BE2C (cell line): ENCODE measurements at regions not wholly inside any gene's neighbourhood (a gene's known extent, or its start where the extent isn't known, plus 50 kb on each side); places are given as distances from the start of the nearest gene placed in this dataset.

Experiments used
- DNase-seq: peaks from one replicate; pipeline ENCODE4 v3.0.0-alpha.2; 2020
- H3K27me3 ChIP-seq: fragments of 250-450 bp; sonication (Bioruptor Pico); 2 replicates; pipeline ENCODE4 v1.5.1; 2020; ENCODE audit warnings: mild to moderate bottlenecking
- H3K36me3 ChIP-seq: fragments of 250-450 bp; sonication (Bioruptor Pico); 2 replicates; pipeline ENCODE4 v1.5.1; 2020; ENCODE audit warnings: mild to moderate bottlenecking
- H3K4me1 ChIP-seq: fragments of 250-450 bp; sonication (Bioruptor Pico); 2 replicates; pipeline ENCODE4 v1.5.1; 2020
- H3K4me3 ChIP-seq: 2 replicates; pipeline ENCODE4 v1.5.1; 2011; ENCODE audit warnings: low read depth, low read length
- H3K9me3 ChIP-seq: fragments of 250-450 bp; sonication (Bioruptor Pico); 2 replicates; pipeline ENCODE4 v1.5.1; 2020
- CTCF ChIP-seq: IDR thresholded peaks from 2 replicates; pipeline ENCODE4 v1.5.1; 2012; ENCODE audit warnings: mild to moderate bottlenecking, low read depth, low read length

GRCh38 chr14:76678244-76678800, 82.9 kb upstream of the VASH1 start:
- Histone ChIP-seq H3K9me3 (no peaks in the 10 kb centered on the region; the same call in 1 of the 2 replicates), H3K4me3 (no peak overlapping the region), H3K27me3 (peaks cover 20% of the 10 kb centered on the region), H3K36me3 (no peaks in the 10 kb centered on the region), H3K4me1 (no peaks in the 10 kb centered on the region)
- TF ChIP-seq CTCF = no peak
- DNase-seq = no peak

DNA sequence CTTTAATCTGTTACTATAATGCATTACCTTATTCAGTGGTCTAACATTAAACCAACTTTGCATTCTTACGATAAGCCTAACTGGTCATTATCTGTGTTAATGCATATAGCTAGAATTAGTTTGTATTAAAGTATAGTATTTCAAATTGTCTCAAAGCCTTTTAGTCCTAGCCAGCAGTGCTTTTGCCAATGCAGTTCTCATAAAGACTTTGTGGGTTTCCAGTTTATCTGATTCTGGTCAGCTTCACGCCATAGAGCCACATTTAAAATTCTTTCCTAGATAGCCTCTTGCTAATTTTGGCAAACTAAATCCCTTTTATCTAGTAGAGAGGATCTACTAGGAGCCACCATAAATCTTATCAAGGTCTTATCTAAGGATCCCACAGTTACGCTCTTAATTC, 78.9 kb upstream of the VASH1 start:
- H3K4me3 ChIP-seq = no peak overlapping the region
- no peaks in the 10 kb centered on the region; the same call in none of the 2 replicates for H3K27me3 ChIP-seq
- no peaks in the 10 kb centered on the region; the same call in 1 of the 2 replicates for H3K9me3 ChIP-seq
- no peaks in the 10 kb centered on the region for H3K4me1 ChIP-seq
- no peaks in the 10 kb centered on the region for H3K36me3 ChIP-seq
- TF ChIP-seq CTCF = no peak
- DNase-seq = no peak

- Histone ChIP-seq H3K4me1 (no peaks in the 10 kb centered on the region), H3K27me3 (no peaks in the 10 kb centered on the region; the same call in none of the 2 replicates), H3K4me3 (no peak overlapping the region), H3K9me3 (no peaks in the 10 kb centered on the region), H3K36me3 (no peaks in the 10 kb centered on the region)
- no peak for DNase-seq
- TF ChIP-seq CTCF = no peak
Observed at GRCh38 chr14:76686646-76687045, 74.6 kb upstream of the VASH1 start.

GRCh38 chr14:76687611-76688382, 73.5 kb upstream of the VASH1 start:
- no peak for DNase-seq
- no peaks in the 10 kb centered on the region; the same call in none of the 2 replicates for H3K27me3 ChIP-seq
- H3K9me3 ChIP-seq = no peaks in the 10 kb centered on the region
- H3K4me3 ChIP-seq = no peak overlapping the region
- TF ChIP-seq CTCF = no peak
- no peaks in the 10 kb centered on the region for H3K36me3 ChIP-seq
- H3K4me1 ChIP-seq = no peaks in the 10 kb centered on the region

DNA sequence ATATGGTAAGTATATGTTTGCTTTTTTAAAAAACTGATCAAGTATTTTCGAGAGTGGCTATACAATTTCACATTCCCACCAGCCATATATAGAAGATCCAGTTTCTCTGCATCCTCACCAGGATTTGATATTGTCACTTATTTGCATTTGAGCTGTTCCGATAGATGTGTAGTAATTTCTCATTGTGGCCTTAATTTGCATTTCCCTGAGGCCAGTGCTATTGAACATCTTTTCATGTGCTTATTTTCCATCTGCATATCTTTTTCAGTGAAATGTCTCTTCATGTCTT, 72.9 kb upstream of the VASH1 start:
- no peak for DNase-seq
- no peak overlapping the region for H3K4me3 ChIP-seq
- H3K4me1 ChIP-seq = no peaks in the 10 kb centered on the region
- TF ChIP-seq CTCF = no peak
- no peaks in the 10 kb centered on the region for H3K36me3 ChIP-seq
- no peaks in the 10 kb centered on the region for H3K9me3 ChIP-seq
- no peaks in the 10 kb centered on the region; the same call in none of the 2 replicates for H3K27me3 ChIP-seq

DNA sequence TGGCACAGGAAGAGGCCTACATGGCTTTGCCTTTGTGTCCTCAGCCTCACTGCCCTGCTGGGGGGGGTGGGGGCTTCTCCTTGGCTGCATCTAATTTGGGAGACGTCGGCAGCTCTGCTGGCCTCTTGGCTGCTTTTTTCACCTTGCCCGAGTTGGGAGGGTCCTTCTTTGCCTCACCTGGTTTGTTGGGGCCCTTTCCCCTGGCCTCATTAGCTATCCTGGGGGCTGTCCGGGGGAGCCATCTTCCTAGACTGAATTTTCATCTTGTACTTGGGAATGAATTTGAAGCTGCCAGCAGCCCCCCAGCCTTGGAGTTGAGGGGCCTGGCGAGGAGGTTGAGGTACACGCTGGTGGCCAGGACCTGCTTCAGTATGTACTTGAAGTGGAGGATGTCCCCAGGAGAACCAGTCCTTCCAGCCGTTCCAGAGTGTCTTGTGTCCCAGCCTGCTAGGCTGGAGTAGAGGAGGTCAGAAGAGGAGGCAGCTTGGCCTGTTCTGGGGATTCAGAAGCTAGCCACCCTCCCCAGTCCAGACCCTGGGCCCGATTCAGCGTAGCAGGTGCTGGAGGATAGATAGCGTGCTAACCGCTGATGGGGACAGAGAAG, 70.7 kb upstream of the VASH1 start:
- H3K4me1 ChIP-seq = no peaks in the 10 kb centered on the region
- no peaks in the 10 kb centered on the region for H3K9me3 ChIP-seq
- no peak for DNase-seq
- no peaks in the 10 kb centered on the region; the same call in none of the 2 replicates for H3K27me3 ChIP-seq
- TF ChIP-seq CTCF = no peak
- no peak overlapping the region for H3K4me3 ChIP-seq
- H3K36me3 ChIP-seq = no peaks in the 10 kb centered on the region
